ENCODE measurements at regions not wholly inside any gene's neighbourhood (a gene's known extent, or its start where the extent isn't known, plus 50 kb on each side); places are given as distances from the start of the nearest gene placed in this dataset.

DNA sequence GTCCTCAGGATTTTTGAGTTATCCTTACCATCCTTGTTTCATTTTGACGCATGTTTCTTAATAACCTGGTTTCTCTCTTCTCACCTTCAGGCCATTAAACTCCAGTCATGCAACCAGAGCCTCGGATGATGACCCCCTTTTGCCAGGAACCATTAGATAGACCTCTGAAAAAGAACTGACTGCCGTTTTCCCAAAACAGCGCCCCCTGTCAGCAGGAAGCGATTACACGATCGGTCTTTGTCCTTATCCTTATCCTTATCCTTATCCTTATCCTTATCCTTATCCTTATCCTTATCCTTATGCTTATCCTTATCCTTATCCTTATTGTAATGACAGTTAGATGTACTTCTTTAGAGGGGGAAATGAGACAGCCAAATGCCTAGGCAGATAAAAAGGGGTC, 148.4 kb upstream of the ITM2A start:
- RAD21 ChIA-PET (ENCODE audit: low non-redundant PET in 1 of 2, low total read pairs in 2 of 2, uncharacterized antibody in 2 of 2, unreplicated experiment in 2 of 2), result no interaction called here
- no TSS peak for BruUV-seq (replicated peaks)
- TF ChIP-seq RAD21 (IDR thresholded peaks at IDR 0.05; ENCODE audit: low read depth) (no peak), ZNF274 (IDR thresholded peaks at IDR 0.05; ENCODE audit: low read depth, low read length) (no peak), SP1 (IDR thresholded peaks at IDR 0.05; ENCODE audit: low read depth) (no peak), JUND (IDR thresholded peaks at IDR 0.05) (no peak), CBX3 (IDR thresholded peaks at IDR 0.05; ENCODE audit: low read depth) (no peak), FOSL1 (IDR thresholded peaks at IDR 0.05; ENCODE audit: low read depth) (no peak), ELF1 (IDR thresholded peaks at IDR 0.05; ENCODE audit: borderline replicate concordance, low read depth) (no peak), TCF7L2 (IDR thresholded peaks at IDR 0.05; ENCODE audit: borderline replicate concordance, extremely low read depth, insufficient read depth, insufficient read length) (no peak), CEBPB (IDR thresholded peaks at IDR 0.05; ENCODE audit: low read depth) (no peak)
- no peaks in the 10 kb centered on the region for H3K36me3 ChIP-seq (ENCODE audit: control insufficient read depth in 1 of 2, insufficient read depth in 2 of 2, low read length in 2 of 2)
- no peak overlapping the region for H2AFZ ChIP-seq (ENCODE audit: low read depth, low read length, poor library complexity, severe bottlenecking)
- no peaks in the 10 kb centered on the region for H4K20me1 ChIP-seq (ENCODE audit: insufficient read depth)
- no peaks in the 10 kb centered on the region for H3K27me3 ChIP-seq (ENCODE audit: insufficient read depth, low read length)
- H3K27ac ChIP-seq (ENCODE audit: low read depth, low read length), result no peak overlapping the region
- CTCF ChIA-PET, result no interaction called here
- no peaks in the 10 kb centered on the region for H3K79me2 ChIP-seq (ENCODE audit: insufficient read depth, low read length)
- no peak for ATAC-seq
- POLR2A ChIA-PET, result no interaction called here
- no peak overlapping the region for H3K9ac ChIP-seq (ENCODE audit: low read length)
- no peaks in the 10 kb centered on the region for H3K9me2 ChIP-seq (ENCODE audit: insufficient read depth)
- no peaks in the 10 kb centered on the region for H3K4me1 ChIP-seq (ENCODE audit: control insufficient read depth in 1 of 2, insufficient read depth in 2 of 2, low read length in 2 of 2)
- intact Hi-C loops (cut with micrococcal nuclease), result no loop called here
- no peaks in the 10 kb centered on the region for H3K9me3 ChIP-seq (ENCODE audit: control insufficient read depth in 1 of 2, insufficient read depth in 1 of 2, low read depth in 1 of 2, low read length in 2 of 2)
- no peak overlapping the region for H3K4me3 ChIP-seq (replicated peaks in 1 of 2; ENCODE audit: low read depth in 1 of 2, low read length in 2 of 2)
- DNase-seq (ENCODE audit: low read depth, low spot score), result no peak
- no peak overlapping the region for H3K4me2 ChIP-seq (ENCODE audit: low read length)

DNA sequence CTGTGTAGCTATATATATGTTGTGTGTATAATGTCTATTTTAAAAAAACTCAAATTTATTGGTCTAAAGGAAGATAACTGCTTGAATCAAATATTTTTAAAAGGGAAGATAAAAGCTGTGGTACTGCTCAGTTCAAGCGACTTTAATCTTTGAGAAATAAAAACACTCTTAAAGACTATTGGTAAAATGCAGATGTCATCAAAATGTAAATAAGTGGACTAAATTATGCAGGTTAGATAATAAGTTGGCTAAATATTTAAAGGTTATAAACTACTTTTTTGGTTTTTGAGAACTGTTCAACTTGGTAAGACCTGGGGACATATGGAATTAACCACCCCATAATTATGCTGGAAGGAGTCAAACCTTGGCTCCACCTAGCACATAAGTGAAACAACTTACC, 144.7 kb upstream of the ITM2A start:
- ATAC-seq, result no peak
- Histone ChIP-seq H3K27ac (ENCODE audit: low read depth, low read length) (no peak overlapping the region), H3K9me2 (ENCODE audit: insufficient read depth) (no peaks in the 10 kb centered on the region), H2AFZ (ENCODE audit: low read depth, low read length, poor library complexity, severe bottlenecking) (no peak overlapping the region), H3K36me3 (ENCODE audit: control insufficient read depth in 1 of 2, insufficient read depth in 2 of 2, low read length in 2 of 2) (no peaks in the 10 kb centered on the region), H3K4me1 (ENCODE audit: control insufficient read depth in 1 of 2, insufficient read depth in 2 of 2, low read length in 2 of 2) (no peaks in the 10 kb centered on the region), H3K9ac (ENCODE audit: low read length) (no peak overlapping the region), H3K79me2 (ENCODE audit: insufficient read depth, low read length) (no peaks in the 10 kb centered on the region), H3K9me3 (ENCODE audit: control insufficient read depth in 1 of 2, insufficient read depth in 1 of 2, low read depth in 1 of 2, low read length in 2 of 2) (no peaks in the 10 kb centered on the region), H4K20me1 (ENCODE audit: insufficient read depth) (no peaks in the 10 kb centered on the region), H3K4me2 (ENCODE audit: low read length) (no peak overlapping the region), H3K4me3 (replicated peaks in 1 of 2; ENCODE audit: low read depth in 1 of 2, low read length in 2 of 2) (no peak overlapping the region), H3K27me3 (ENCODE audit: insufficient read depth, low read length) (no peaks in the 10 kb centered on the region)
- BruUV-seq (replicated peaks), result no TSS peak
- no peak for TF ChIP-seq POLR2A (IDR thresholded peaks at IDR 0.05; ENCODE audit: borderline replicate concordance, extremely low read depth, insufficient read depth, insufficient read length)
- TF ChIP-seq ZNF274 (IDR thresholded peaks at IDR 0.05; ENCODE audit: low read depth, low read length), result no peak
- TF ChIP-seq TCF7L2 (IDR thresholded peaks at IDR 0.05; ENCODE audit: borderline replicate concordance, extremely low read depth, insufficient read depth, insufficient read length), result no peak
- TF ChIP-seq FOSL1 (IDR thresholded peaks at IDR 0.05; ENCODE audit: low read depth), result no peak
- TF ChIP-seq SIN3A (IDR thresholded peaks at IDR 0.05; ENCODE audit: low read depth), result no peak
- no peak for TF ChIP-seq MAX (IDR thresholded peaks at IDR 0.05)
- no peak for TF ChIP-seq EZH2 (IDR thresholded peaks at IDR 0.05)
- ChIA-PET POLR2A (no interaction called here), CTCF (no interaction called here), RAD21 (ENCODE audit: low non-redundant PET in 1 of 2, low total read pairs in 2 of 2, uncharacterized antibody in 2 of 2, unreplicated experiment in 2 of 2) (no interaction called here)
- no peak for DNase-seq (ENCODE audit: low read depth, low spot score)
- intact Hi-C loops (cut with micrococcal nuclease), result no loop called here
